ENCODE measurements at regions not wholly inside any gene's neighbourhood (a gene's known extent, or its start where the extent isn't known, plus 50 kb on each side); places are given as distances from the start of the nearest gene placed in this dataset.

DNA sequence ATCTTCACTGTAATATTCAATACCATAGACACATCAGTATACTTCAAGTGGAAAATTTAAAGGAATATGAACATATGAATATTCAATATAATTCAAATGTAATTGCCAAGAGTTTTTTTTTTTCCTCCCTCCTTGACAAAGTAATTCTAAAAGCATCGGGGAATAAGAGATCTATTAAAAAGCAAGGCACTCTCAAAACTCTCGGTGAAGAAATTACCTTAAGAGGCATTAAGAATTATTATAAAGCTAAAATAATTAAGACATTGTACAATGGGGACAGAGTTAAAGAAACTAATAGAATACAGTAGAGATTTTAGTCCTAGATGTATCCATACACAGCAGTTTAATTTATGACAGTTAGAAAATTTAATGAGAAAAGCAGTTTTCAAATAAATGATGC is 390.0 kb upstream of the SLC8A1 start:
- Histone ChIP-seq H3K4me1 (no peaks in the 10 kb centered on the region), H3K36me3 (no peaks in the 10 kb centered on the region), H3K9me3 (no peaks in the 10 kb centered on the region), H3K27me3 (no peaks in the 10 kb centered on the region), H3K4me3 (no peak overlapping the region), H3K27ac (no peak overlapping the region)
- 94 to 100% methylated on average over 2 of the region's 2 CpGs for WGBS, 2 donors (ENCODE audit: low coverage in 1 of 2)
- TF ChIP-seq, protein P1, sequence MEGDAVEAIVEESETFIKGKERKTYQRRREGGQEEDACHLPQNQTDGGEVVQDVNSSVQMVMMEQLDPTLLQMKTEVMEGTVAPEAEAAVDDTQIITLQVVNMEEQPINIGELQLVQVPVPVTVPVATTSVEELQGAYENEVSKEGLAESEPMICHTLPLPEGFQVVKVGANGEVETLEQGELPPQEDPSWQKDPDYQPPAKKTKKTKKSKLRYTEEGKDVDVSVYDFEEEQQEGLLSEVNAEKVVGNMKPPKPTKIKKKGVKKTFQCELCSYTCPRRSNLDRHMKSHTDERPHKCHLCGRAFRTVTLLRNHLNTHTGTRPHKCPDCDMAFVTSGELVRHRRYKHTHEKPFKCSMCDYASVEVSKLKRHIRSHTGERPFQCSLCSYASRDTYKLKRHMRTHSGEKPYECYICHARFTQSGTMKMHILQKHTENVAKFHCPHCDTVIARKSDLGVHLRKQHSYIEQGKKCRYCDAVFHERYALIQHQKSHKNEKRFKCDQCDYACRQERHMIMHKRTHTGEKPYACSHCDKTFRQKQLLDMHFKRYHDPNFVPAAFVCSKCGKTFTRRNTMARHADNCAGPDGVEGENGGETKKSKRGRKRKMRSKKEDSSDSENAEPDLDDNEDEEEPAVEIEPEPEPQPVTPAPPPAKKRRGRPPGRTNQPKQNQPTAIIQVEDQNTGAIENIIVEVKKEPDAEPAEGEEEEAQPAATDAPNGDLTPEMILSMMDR (IDR thresholded peaks at IDR 0.05), result no peak
- TF ChIP-seq POLR2A (IDR thresholded peaks at IDR 0.05) (no peak), POLR2AphosphoS5 (IDR thresholded peaks at IDR 0.05) (no peak), EP300 (IDR thresholded peaks at IDR 0.05) (no peak)
- no peak for ATAC-seq

GRCh38 chr2:40844353-40845277 is 392.7 kb upstream of the SLC8A1 start:
- WGBS, 2 donors (ENCODE audit: low coverage in 1 of 2), result 82 to 88% methylated on average over 5 to 8 of the region's 8 CpGs
- no peak for TF ChIP-seq POLR2AphosphoS5 (IDR thresholded peaks at IDR 0.05)
- no peak for TF ChIP-seq POLR2A (IDR thresholded peaks at IDR 0.05)
- TF ChIP-seq, protein P1 (IDR thresholded peaks at IDR 0.05), result no peak
- TF ChIP-seq EP300 (IDR thresholded peaks at IDR 0.05), result no peak
- no peaks in the 10 kb centered on the region for H3K36me3 ChIP-seq

DNA sequence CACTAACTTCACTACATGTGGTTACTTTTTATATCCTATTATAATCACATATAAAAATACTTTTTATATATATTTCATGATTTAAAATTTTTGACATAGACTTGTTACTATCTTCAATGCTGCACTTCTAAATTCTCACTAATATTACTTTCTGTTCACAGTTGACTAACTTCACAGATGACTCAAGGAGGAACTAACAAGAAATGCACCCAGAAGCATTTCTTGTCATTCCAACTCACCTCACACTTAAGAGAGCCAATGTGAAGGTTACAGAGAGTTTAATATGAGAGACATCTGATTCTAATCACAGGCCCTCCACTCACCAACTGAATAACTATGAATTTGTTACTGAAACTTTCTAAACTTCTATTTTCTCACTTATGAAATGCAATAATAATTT is 399.8 kb upstream of the SLC8A1 start:
- no peak for TF ChIP-seq POLR2AphosphoS5 (IDR thresholded peaks at IDR 0.05)
- no peak for TF ChIP-seq POLR2A (IDR thresholded peaks at IDR 0.05)
- TF ChIP-seq, protein P1 (IDR thresholded peaks at IDR 0.05), result no peak
- TF ChIP-seq EP300 (IDR thresholded peaks at IDR 0.05), result no peak
- no peaks in the 10 kb centered on the region for H3K27me3 ChIP-seq
- H3K27ac ChIP-seq, result no peak overlapping the region
- ATAC-seq, result no peak
- no peaks in the 10 kb centered on the region for H3K36me3 ChIP-seq
- no peak overlapping the region for H3K4me3 ChIP-seq
- peaks cover 0 to 4% (median 0%) of the 10 kb centered on the region in 3 donors for H3K9me3 ChIP-seq
- H3K4me1 ChIP-seq, result no peaks in the 10 kb centered on the region

More at GRCh38 chr2:40844353-40845277, 392.7 kb upstream of the SLC8A1 start:
- no peak overlapping the region for H3K27ac ChIP-seq
- ATAC-seq, result no peak
- no peak overlapping the region for H3K4me3 ChIP-seq
- H3K9me3 ChIP-seq, result no peaks in the 10 kb centered on the region
- H3K27me3 ChIP-seq, result no peaks in the 10 kb centered on the region
- no peaks in the 10 kb centered on the region for H3K4me1 ChIP-seq

GRCh38 chr2:40859617-40860016 is 407.7 kb upstream of the SLC8A1 start:
- WGBS, 2 donors (ENCODE audit: low coverage in 1 of 2), result 100% methylated on average over 1 of the region's 1 CpG; no CpG with 5 or more reads in 1 of the 2 donors
- Histone ChIP-seq H3K36me3 (no peaks in the 10 kb centered on the region), H3K27ac (no peak overlapping the region), H3K9me3 (peaks cover 0 to 4% (median 0%) of the 10 kb centered on the region in 3 donors), H3K4me3 (no peak overlapping the region), H3K4me1 (no peaks in the 10 kb centered on the region), H3K27me3 (no peaks in the 10 kb centered on the region)
- no peak for TF ChIP-seq POLR2AphosphoS5 (IDR thresholded peaks at IDR 0.05)
- no peak for TF ChIP-seq POLR2A (IDR thresholded peaks at IDR 0.05)
- TF ChIP-seq, protein P1 (IDR thresholded peaks at IDR 0.05), result no peak
- no peak for TF ChIP-seq EP300 (IDR thresholded peaks at IDR 0.05)
- no peak for ATAC-seq

- no peaks in the 10 kb centered on the region for H3K9me3 ChIP-seq
- TF ChIP-seq POLR2A (IDR thresholded peaks at IDR 0.05) (no peak), POLR2AphosphoS5 (IDR thresholded peaks at IDR 0.05) (no peak), EP300 (IDR thresholded peaks at IDR 0.05) (no peak)
- TF ChIP-seq, protein P1 (IDR thresholded peaks at IDR 0.05), result no peak
- WGBS, 2 donors (ENCODE audit: low coverage in 1 of 2), result 79 to 82% methylated on average over 5 of the region's 5 CpGs
- no peaks in the 10 kb centered on the region for H3K36me3 ChIP-seq
- no peak overlapping the region for H3K4me3 ChIP-seq
- H3K27me3 ChIP-seq, result no peaks in the 10 kb centered on the region
- H3K4me1 ChIP-seq, result no peaks in the 10 kb centered on the region
- no peak for ATAC-seq
- no peak overlapping the region for H3K27ac ChIP-seq
Measured at GRCh38 chr2:40867829-40868228, 415.9 kb upstream of the SLC8A1 start.
